HepG2 (cell line): ENCODE measurements at regions not wholly inside any gene's neighbourhood (a gene's known extent, or its start where the extent isn't known, plus 50 kb on each side); places are given as distances from the start of the nearest gene placed in this dataset.

Source experiments
- ADNP ChIP-seq: sonication (generic); formaldehyde crosslinking; IDR thresholded peaks from 2 replicates; pipeline ENCODE4 v1.4.0; 2020; ENCODE audit warnings: missing genetic modification reagents
- AGO2 ChIP-seq: fragments of 200-400 bp; formaldehyde crosslinking; optimal IDR thresholded peaks from 2 replicates; pipeline ENCODE3; 2017; ENCODE audit warnings: mild to moderate bottlenecking, low read depth, low read length, moderate library complexity
- KDM1A ChIP-seq: IDR thresholded peaks from 2 replicates; pipeline ENCODE4 v1.6.1; 2016; ENCODE audit warnings: missing compliant biosample characterization
- NCOA2 ChIP-seq: sonication (generic); formaldehyde crosslinking; IDR thresholded peaks from 2 replicates; pipeline ENCODE4 v1.8.0; 2022; ENCODE audit warnings: inconsistent platforms
- NFYB ChIP-seq: sonication (generic); formaldehyde crosslinking; IDR thresholded peaks from 2 replicates; pipeline ENCODE4 v1.4.0; 2020; ENCODE audit warnings: missing genetic modification reagents
- RXRB ChIP-seq: IDR thresholded peaks from 2 replicates; pipeline ENCODE4 v1.6.1; 2016; ENCODE audit warnings: borderline replicate concordance, missing genetic modification reagents, missing compliant biosample characterization
- SIX4 ChIP-seq: sonication (generic); formaldehyde crosslinking; IDR thresholded peaks from 2 replicates; pipeline ENCODE4 v1.4.0; 2020; ENCODE audit warnings: missing genetic modification reagents
- TF ChIP-seq, protein P1 (sequence below): sonication (generic); formaldehyde crosslinking; IDR thresholded peaks from 2 replicates; pipeline ENCODE4 v1.4.0; 2020; ENCODE audit warnings: mild to moderate bottlenecking, missing genetic modification reagents
- TF ChIP-seq, protein P2 (sequence below): sonication (generic); formaldehyde crosslinking; IDR thresholded peaks from 2 replicates; pipeline ENCODE4 v1.5.1; 2020; ENCODE audit warnings: missing genetic modification reagents, mild to moderate bottlenecking, borderline replicate concordance

DNA sequence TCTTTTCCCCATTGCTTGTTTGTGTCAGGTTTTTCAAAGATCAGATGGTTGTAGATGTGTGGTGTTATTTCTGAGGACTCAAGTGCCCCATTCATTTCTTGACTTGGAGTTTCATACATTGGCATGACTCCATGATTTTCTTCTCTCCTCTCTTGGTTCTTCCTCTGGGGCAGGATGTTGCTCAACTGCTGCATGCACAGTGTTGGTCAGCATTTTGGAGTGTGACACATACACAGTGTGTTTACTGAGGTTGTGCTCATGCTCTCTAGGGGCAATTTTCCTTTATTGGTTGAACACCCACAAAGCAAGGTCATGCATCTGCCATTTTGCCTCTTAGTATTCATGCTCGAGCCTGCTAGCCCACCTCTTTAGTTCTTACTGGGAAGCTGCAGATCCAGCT lies 1993.8 kb downstream of the ARAP2 start (continued):
- TF ChIP-seq, protein P1, sequence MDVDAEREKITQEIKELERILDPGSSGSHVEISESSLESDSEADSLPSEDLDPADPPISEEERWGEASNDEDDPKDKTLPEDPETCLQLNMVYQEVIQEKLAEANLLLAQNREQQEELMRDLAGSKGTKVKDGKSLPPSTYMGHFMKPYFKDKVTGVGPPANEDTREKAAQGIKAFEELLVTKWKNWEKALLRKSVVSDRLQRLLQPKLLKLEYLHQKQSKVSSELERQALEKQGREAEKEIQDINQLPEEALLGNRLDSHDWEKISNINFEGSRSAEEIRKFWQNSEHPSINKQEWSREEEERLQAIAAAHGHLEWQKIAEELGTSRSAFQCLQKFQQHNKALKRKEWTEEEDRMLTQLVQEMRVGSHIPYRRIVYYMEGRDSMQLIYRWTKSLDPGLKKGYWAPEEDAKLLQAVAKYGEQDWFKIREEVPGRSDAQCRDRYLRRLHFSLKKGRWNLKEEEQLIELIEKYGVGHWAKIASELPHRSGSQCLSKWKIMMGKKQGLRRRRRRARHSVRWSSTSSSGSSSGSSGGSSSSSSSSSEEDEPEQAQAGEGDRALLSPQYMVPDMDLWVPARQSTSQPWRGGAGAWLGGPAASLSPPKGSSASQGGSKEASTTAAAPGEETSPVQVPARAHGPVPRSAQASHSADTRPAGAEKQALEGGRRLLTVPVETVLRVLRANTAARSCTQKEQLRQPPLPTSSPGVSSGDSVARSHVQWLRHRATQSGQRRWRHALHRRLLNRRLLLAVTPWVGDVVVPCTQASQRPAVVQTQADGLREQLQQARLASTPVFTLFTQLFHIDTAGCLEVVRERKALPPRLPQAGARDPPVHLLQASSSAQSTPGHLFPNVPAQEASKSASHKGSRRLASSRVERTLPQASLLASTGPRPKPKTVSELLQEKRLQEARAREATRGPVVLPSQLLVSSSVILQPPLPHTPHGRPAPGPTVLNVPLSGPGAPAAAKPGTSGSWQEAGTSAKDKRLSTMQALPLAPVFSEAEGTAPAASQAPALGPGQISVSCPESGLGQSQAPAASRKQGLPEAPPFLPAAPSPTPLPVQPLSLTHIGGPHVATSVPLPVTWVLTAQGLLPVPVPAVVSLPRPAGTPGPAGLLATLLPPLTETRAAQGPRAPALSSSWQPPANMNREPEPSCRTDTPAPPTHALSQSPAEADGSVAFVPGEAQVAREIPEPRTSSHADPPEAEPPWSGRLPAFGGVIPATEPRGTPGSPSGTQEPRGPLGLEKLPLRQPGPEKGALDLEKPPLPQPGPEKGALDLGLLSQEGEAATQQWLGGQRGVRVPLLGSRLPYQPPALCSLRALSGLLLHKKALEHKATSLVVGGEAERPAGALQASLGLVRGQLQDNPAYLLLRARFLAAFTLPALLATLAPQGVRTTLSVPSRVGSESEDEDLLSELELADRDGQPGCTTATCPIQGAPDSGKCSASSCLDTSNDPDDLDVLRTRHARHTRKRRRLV (CRISPR knock-in tag): no peak
- TF ChIP-seq NFYB (CRISPR knock-in tag) (no peak), KDM1A (CRISPR knock-in tag) (no peak), SIX4 (CRISPR knock-in tag) (no peak), AGO2 (no peak), NCOA2 (CRISPR knock-in tag) (no peak), ADNP (CRISPR knock-in tag) (no peak), RXRB (CRISPR knock-in tag) (no peak)
- TF ChIP-seq, protein P2, sequence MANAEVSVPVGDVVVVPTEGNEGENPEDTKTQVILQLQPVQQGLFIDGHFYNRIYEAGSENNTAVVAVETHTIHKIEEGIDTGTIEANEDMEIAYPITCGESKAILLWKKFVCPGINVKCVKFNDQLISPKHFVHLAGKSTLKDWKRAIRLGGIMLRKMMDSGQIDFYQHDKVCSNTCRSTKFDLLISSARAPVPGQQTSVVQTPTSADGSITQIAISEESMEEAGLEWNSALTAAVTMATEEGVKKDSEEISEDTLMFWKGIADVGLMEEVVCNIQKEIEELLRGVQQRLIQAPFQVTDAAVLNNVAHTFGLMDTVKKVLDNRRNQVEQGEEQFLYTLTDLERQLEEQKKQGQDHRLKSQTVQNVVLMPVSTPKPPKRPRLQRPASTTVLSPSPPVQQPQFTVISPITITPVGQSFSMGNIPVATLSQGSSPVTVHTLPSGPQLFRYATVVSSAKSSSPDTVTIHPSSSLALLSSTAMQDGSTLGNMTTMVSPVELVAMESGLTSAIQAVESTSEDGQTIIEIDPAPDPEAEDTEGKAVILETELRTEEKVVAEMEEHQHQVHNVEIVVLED (CRISPR knock-in tag): no peak
